Keratinocyte (primary cell): ENCODE measurements at regions not wholly inside any gene's neighbourhood (a gene's known extent, or its start where the extent isn't known, plus 50 kb on each side); places are given as distances from the start of the nearest gene placed in this dataset.

Experiments
- DNase-seq: peaks from one replicate; pipeline ENCODE4 v3.0.0-alpha.2; 2011; ENCODE audit warnings: low read depth, missing footprints, low spot score
- FAIRE-seq: peaks from 2 replicates; lab custom pipeline; 2011; peaks lifted over from hg19 to GRCh38; lab: Jason Lieb, UNC
- H2AFZ ChIP-seq: 2 replicates; pipeline ENCODE4 v1.6.0; 2012; ENCODE audit warnings: low read length, control low read depth, inconsistent platforms; ENCODE audit not compliant: control insufficient read depth
- H3K27ac ChIP-seq: 2 replicates; pipeline ENCODE4 v1.5.1; 2011; ENCODE audit warnings: low read length; ENCODE audit not compliant: control insufficient read depth, insufficient read depth
- H3K27me3 ChIP-seq: 3 replicates; pipeline ENCODE4 v1.6.0; 2011; ENCODE audit warnings: low read length; ENCODE audit not compliant: control insufficient read depth, insufficient read depth; ENCODE audit errors: extremely low read depth
- H3K36me3 ChIP-seq, 2 experiments: 2 replicates in 1 of 2; 3 replicates in 1 of 2; pipeline ENCODE4 v1.5.1; 2011; ENCODE audit warnings: low read length in 2 of 2, mild to moderate bottlenecking in 1 of 2; ENCODE audit not compliant: control insufficient read depth in 2 of 2, insufficient read depth in 2 of 2; ENCODE audit errors: extremely low read depth in 1 of 2
- H3K4me1 ChIP-seq: 3 replicates; pipeline ENCODE4 v1.5.1; 2011; ENCODE audit warnings: low read length; ENCODE audit not compliant: control insufficient read depth, insufficient read depth; ENCODE audit errors: extremely low read depth
- H3K4me2 ChIP-seq: 3 replicates; pipeline ENCODE4 v1.6.0; 2011; ENCODE audit warnings: low read depth, low read length; ENCODE audit not compliant: control insufficient read depth, insufficient read depth; ENCODE audit errors: extremely low read depth
- H3K4me3 ChIP-seq, 3 experiments: fragments of 200-600 bp in 1 of 3; sonication (generic) in 1 of 3; 2 replicates in 2 of 3; 3 replicates in 1 of 3; pipeline ENCODE4 v1.5.1; 2011 to 2016; ENCODE audit warnings: low read length in 3 of 3, mild to moderate bottlenecking in 3 of 3, control low read depth in 2 of 3, inconsistent platforms in 1 of 3, low read depth in 1 of 3, mixed read lengths in 1 of 3, mixed run types in 1 of 3, moderate library complexity in 1 of 3; ENCODE audit not compliant: control insufficient read depth in 2 of 3, insufficient read depth in 2 of 3; ENCODE audit errors: extremely low read depth in 1 of 3
- H3K79me2 ChIP-seq: 2 replicates; pipeline ENCODE4 v1.6.0; 2012; ENCODE audit warnings: low read length; ENCODE audit not compliant: control insufficient read depth, insufficient read depth
- H3K9ac ChIP-seq: 3 replicates; pipeline ENCODE4 v1.6.0; 2011; ENCODE audit warnings: low read length; ENCODE audit not compliant: control insufficient read depth, insufficient read depth; ENCODE audit errors: extremely low read depth
- H3K9me1 ChIP-seq: 3 replicates; pipeline ENCODE4 v1.6.0; 2011; ENCODE audit warnings: low read length; ENCODE audit not compliant: control insufficient read depth, insufficient read depth; ENCODE audit errors: extremely low read depth
- H3K9me3 ChIP-seq: 2 replicates; pipeline ENCODE4 v1.5.1; 2012; ENCODE audit warnings: low read depth, low read length; ENCODE audit not compliant: control insufficient read depth
- H4K20me1 ChIP-seq: 3 replicates; pipeline ENCODE4 v1.6.0; 2011; ENCODE audit warnings: low read length; ENCODE audit not compliant: control insufficient read depth, insufficient read depth; ENCODE audit errors: extremely low read depth
- CTCF ChIP-seq, 3 experiments: IDR thresholded peaks in 1 of 3; conservative IDR thresholded peaks in 1 of 3; optimal IDR thresholded peaks in 1 of 3; 2 replicates in 2 of 3; 3 replicates in 1 of 3; pipeline versions ENCODE3 to v1.5.1; 2011; ENCODE audit warnings: low read length in 3 of 3, mild to moderate bottlenecking in 3 of 3, moderate library complexity in 2 of 3, control low read depth in 1 of 3, inconsistent platforms in 1 of 3; ENCODE audit not compliant: insufficient read depth in 2 of 3; ENCODE audit errors: extremely low read depth in 1 of 3
- EZH2 ChIP-seq: IDR thresholded peaks from one replicate; pipeline ENCODE4 v1.6.1; 2012; ENCODE audit warnings: inconsistent platforms, mild to moderate bottlenecking, low read length, moderate library complexity
- dilution Hi-C: fragments of 300-500 bp; cut with MboI; formaldehyde crosslinking; loops from one replicate; pipeline ENCODE4 v1.7.0; 2020; ENCODE audit warnings: low sequenced_read_pairs; ENCODE audit not compliant: extremely low pct_ligation_motif_present

- DNase-seq, result no peak
Observed at GRCh38 chr5:125346316-125346715, 599.9 kb upstream of the ZNF608 start.

GRCh38 chr5:125348221-125348692 lies 601.8 kb upstream of the ZNF608 start:
- Histone ChIP-seq H3K4me3 (no peak overlapping the region), H3K9me3 (no peaks in the 10 kb centered on the region), H3K4me1 (no peaks in the 10 kb centered on the region), H3K9ac (no peak overlapping the region), H4K20me1 (no peaks in the 10 kb centered on the region), H2AFZ (no peak overlapping the region), H3K4me2 (no peak overlapping the region), H3K36me3 (no peaks in the 10 kb centered on the region), H3K27ac (no peak overlapping the region), H3K27me3 (no peaks in the 10 kb centered on the region), H3K79me2 (no peaks in the 10 kb centered on the region), H3K9me1 (no peaks in the 10 kb centered on the region)
- dilution Hi-C loops, result no loop called here
- no peak for FAIRE-seq
- TF ChIP-seq CTCF (optimal IDR thresholded peaks at IDR 0.05 in 1 of 3, IDR thresholded peaks at IDR 0.05 in 1 of 3, conservative IDR thresholded peaks at IDR 0.05 in 1 of 3; ENCODE audit: extremely low read depth in 1 of 3, insufficient read depth in 2 of 3, low read length in 3 of 3) (no peak), EZH2 (no peak)
- DNase-seq, result no peak

More at GRCh38 chr5:125346316-125346715, 599.9 kb upstream of the ZNF608 start:
- Histone ChIP-seq H3K4me2 (no peak overlapping the region), H2AFZ (no peak overlapping the region), H4K20me1 (no peaks in the 10 kb centered on the region), H3K9me1 (no peaks in the 10 kb centered on the region), H3K27me3 (no peaks in the 10 kb centered on the region), H3K4me1 (no peaks in the 10 kb centered on the region), H3K27ac (no peak overlapping the region), H3K9me3 (no peaks in the 10 kb centered on the region), H3K9ac (no peak overlapping the region), H3K4me3 (no peak overlapping the region), H3K36me3 (no peaks in the 10 kb centered on the region), H3K79me2 (no peaks in the 10 kb centered on the region)
- dilution Hi-C loops, result no loop called here
- FAIRE-seq, result no peak
- TF ChIP-seq CTCF (optimal IDR thresholded peaks at IDR 0.05 in 1 of 3, IDR thresholded peaks at IDR 0.05 in 1 of 3, conservative IDR thresholded peaks at IDR 0.05 in 1 of 3; ENCODE audit: extremely low read depth in 1 of 3, insufficient read depth in 2 of 3, low read length in 3 of 3) (no peak), EZH2 (no peak)
